HepG2 (cell line): ENCODE measurements at regions not wholly inside any gene's neighbourhood (a gene's known extent, or its start where the extent isn't known, plus 50 kb on each side); places are given as distances from the start of the nearest gene placed in this dataset.

Experiments
- ATAC-seq: fragments of 200-7000 bp; cut with Tn5 transposase; 3 replicates; pipeline ENCODE4 v1.9.1; 2020; ENCODE audit warnings: mild to moderate bottlenecking, moderate library complexity
- BruUV-seq: library from RNA; stranded (reverse); fragments of 400-500 nt; replicated peaks from 2 replicates; lab custom pipeline; 2021; lab: Mats Ljungman, UMichigan
- CTCF ChIA-PET: fragments of 300-600 bp; formaldehyde crosslinking; extraction: SDS; loops from one replicate; lab custom pipeline; 2021; ENCODE audit warnings: low total read pairs, inconsistent platforms, low intra/inter-chr PET ratio; lab: Yijun Ruan, JAX
- POLR2A ChIA-PET: fragments of 350-600 bp; sonication (Branson Sonifier 250); formaldehyde crosslinking; loops from one replicate; lab custom pipeline; 2020; ENCODE audit warnings: antibody characterized with exemption, inconsistent platforms; lab: Yijun Ruan, JAX
- DNase-seq: peaks from one replicate; pipeline ENCODE4 v3.0.0-alpha.2; 2015; ENCODE audit warnings: low spot score
- FAIRE-seq: peaks from 3 replicates; lab custom pipeline; 2011; peaks lifted over from hg19 to GRCh38; lab: Jason Lieb, UNC
- H2AFZ ChIP-seq: one replicate; pipeline ENCODE4 v1.6.1; 2011; ENCODE audit warnings: low read length, inconsistent platforms
- H3K27ac ChIP-seq: fragments of 300-600 bp; 3 replicates; pipeline ENCODE4 v1.8.0; 2011; ENCODE audit warnings: mixed run types, mild to moderate bottlenecking, mixed read lengths, low read length, inconsistent platforms; ENCODE audit not compliant: insufficient read depth; ENCODE audit errors: extremely low read length
- H3K27me3 ChIP-seq, 2 experiments: fragments of 200-600 bp in 1 of 2; 2 replicates in 1 of 2; 3 replicates in 1 of 2; pipeline versions ENCODE4 v1.6.0 to v1.8.0; 2011; ENCODE audit warnings: low read length in 2 of 2, mild to moderate bottlenecking in 2 of 2, moderate library complexity in 2 of 2, inconsistent platforms in 1 of 2; ENCODE audit not compliant: insufficient read depth in 2 of 2, control insufficient read depth in 1 of 2
- H3K36me3 ChIP-seq, 2 experiments: fragments of 200-600 bp in 1 of 2; replicated peaks in 1 of 2; 2 replicates in 1 of 2; 3 replicates in 1 of 2; pipeline versions ENCODE4 v1.5.1 to v1.8.0; 2011; ENCODE audit warnings: low read length in 2 of 2, inconsistent platforms in 1 of 2; ENCODE audit not compliant: insufficient read depth in 2 of 2, control insufficient read depth in 1 of 2
- H3K4me1 ChIP-seq: 2 replicates; pipeline ENCODE4 v1.5.1; 2012; ENCODE audit warnings: low read length, inconsistent platforms; ENCODE audit not compliant: insufficient read depth
- H3K4me2 ChIP-seq: 2 replicates; pipeline ENCODE4 v1.6.0; 2011; ENCODE audit warnings: low read depth, low read length, inconsistent platforms
- H3K4me3 ChIP-seq, 3 experiments: fragments of 200-600 bp in 1 of 3; sonication (generic), shearing (Covaris generic) in 1 of 3; replicated peaks in 1 of 3; 2 replicates each; pipeline ENCODE4 v1.5.1; 2011 to 2016; ENCODE audit warnings: low read length in 3 of 3, inconsistent platforms in 2 of 3, low read depth in 2 of 3, mild to moderate bottlenecking in 2 of 3, control low read depth in 1 of 3, mixed read lengths in 1 of 3; ENCODE audit not compliant: insufficient read depth in 1 of 3
- H3K79me2 ChIP-seq: one replicate; pipeline ENCODE4 v1.6.1; 2011; ENCODE audit warnings: low read length, inconsistent platforms; ENCODE audit not compliant: insufficient read depth
- H3K9ac ChIP-seq: 2 replicates; pipeline ENCODE4 v1.6.0; 2011; ENCODE audit warnings: mild to moderate bottlenecking, low read depth, low read length, inconsistent platforms; ENCODE audit not compliant: insufficient read depth
- H3K9me3 ChIP-seq: 2 replicates; pipeline ENCODE4 v1.5.1; 2012; ENCODE audit warnings: mild to moderate bottlenecking, low read length
- H4K20me1 ChIP-seq: 2 replicates; pipeline ENCODE4 v1.6.0; 2011; ENCODE audit warnings: inconsistent platforms, mild to moderate bottlenecking, low read length, moderate library complexity; ENCODE audit not compliant: insufficient read depth
- BRCA1 ChIP-seq: sonication (generic); formaldehyde crosslinking; IDR thresholded peaks from 2 replicates; pipeline ENCODE4 v1.4.0; 2020; ENCODE audit warnings: missing genetic modification reagents
- DDIT3 ChIP-seq: sonication (generic); formaldehyde crosslinking; IDR thresholded peaks from 2 replicates; pipeline ENCODE4 v1.4.0; 2020; ENCODE audit warnings: mild to moderate bottlenecking, missing genetic modification reagents
- FOXO1 ChIP-seq: sonication (generic); formaldehyde crosslinking; IDR thresholded peaks from 2 replicates; pipeline ENCODE4 v1.4.0; 2020; ENCODE audit warnings: missing genetic modification reagents
- HMGXB4 ChIP-seq, 2 experiments: sonication (generic) in 1 of 2; formaldehyde crosslinking in 1 of 2; IDR thresholded peaks; 2 replicates each; pipeline versions ENCODE4 v1.4.0 to v1.6.1; 2018 to 2020; ENCODE audit warnings: missing genetic modification reagents in 2 of 2, borderline replicate concordance in 1 of 2, low read depth in 1 of 2, mild to moderate bottlenecking in 1 of 2, missing biosample characterization in 1 of 2
- HOXA3 ChIP-seq: sonication (generic); formaldehyde crosslinking; IDR thresholded peaks from 2 replicates; pipeline ENCODE4 v1.5.0; 2020; ENCODE audit warnings: missing genetic modification reagents
- MED8 ChIP-seq: sonication (generic); formaldehyde crosslinking; IDR thresholded peaks from 2 replicates; pipeline ENCODE4 v1.8.1; 2023; ENCODE audit warnings: mild to moderate bottlenecking, missing genetic modification reagents; ENCODE audit not compliant: insufficient replicate concordance
- TMF1 ChIP-seq: sonication (generic); formaldehyde crosslinking; IDR thresholded peaks from 2 replicates; pipeline ENCODE4 v1.8.1; 2022; ENCODE audit warnings: low read depth, missing genetic modification reagents
- ZBTB33 ChIP-seq: sonication (generic); formaldehyde crosslinking; IDR thresholded peaks from 2 replicates; pipeline ENCODE4 v1.4.0; 2020; ENCODE audit warnings: missing genetic modification reagents
- ZBTB8A ChIP-seq: sonication (generic); formaldehyde crosslinking; IDR thresholded peaks from 2 replicates; pipeline ENCODE4 v1.4.0; 2020; ENCODE audit warnings: mild to moderate bottlenecking, low read depth, missing genetic modification reagents, borderline replicate concordance
- ZFP37 ChIP-seq: sonication (generic); formaldehyde crosslinking; IDR thresholded peaks from 2 replicates; pipeline ENCODE4 v1.4.0; 2020; ENCODE audit warnings: missing genetic modification reagents, borderline replicate concordance
- ZKSCAN8 ChIP-seq: IDR thresholded peaks from 2 replicates; pipeline ENCODE4 v1.6.1; 2016; ENCODE audit warnings: borderline replicate concordance, missing genetic modification reagents, missing compliant biosample characterization
- ZNF101 ChIP-seq: sonication (generic); formaldehyde crosslinking; IDR thresholded peaks from 2 replicates; pipeline ENCODE4 v1.4.0; 2020; ENCODE audit warnings: mild to moderate bottlenecking, low read depth, missing genetic modification reagents, borderline replicate concordance
- ZNF282 ChIP-seq: fragments of 450-650 bp; IDR thresholded peaks from 2 replicates; pipeline ENCODE4 v1.6.1; 2018; ENCODE audit not compliant: partially characterized antibody
- ZNF383 ChIP-seq: sonication (generic); formaldehyde crosslinking; IDR thresholded peaks from 2 replicates; pipeline ENCODE4 v1.4.0; 2020; ENCODE audit warnings: missing genetic modification reagents, mild to moderate bottlenecking, borderline replicate concordance
- ZNF432 ChIP-seq: sonication (generic); formaldehyde crosslinking; IDR thresholded peaks from 2 replicates; pipeline ENCODE4 v1.5.0; 2020; ENCODE audit warnings: missing genetic modification reagents, mild to moderate bottlenecking, borderline replicate concordance
- ZNF607 ChIP-seq: sonication (generic); formaldehyde crosslinking; IDR thresholded peaks from 2 replicates; pipeline ENCODE4 v1.5.1; 2020; ENCODE audit warnings: missing genetic modification reagents, mild to moderate bottlenecking, borderline replicate concordance
- ZNF879 ChIP-seq: sonication (generic); formaldehyde crosslinking; IDR thresholded peaks from 2 replicates; pipeline ENCODE4 v1.8.1; 2023; ENCODE audit warnings: missing genetic modification reagents
- WGBS: methylation state at CpG from one replicate; pipeline ENCODE4 v1.1.6; 2017; ENCODE audit warnings: low lambda C conversion rate; 5-methylcytosine and 5-hydroxymethylcytosine counted together
- in situ Hi-C: cut with HindIII; loops from 2 replicates; pipeline ENCODE4 v1.10.0; 2017; ENCODE audit warnings: low pct_unique_long_range_greater_than_20kb; ENCODE audit not compliant: extremely low pct_ligation_motif_present
- intact Hi-C: fragments of 100-400 bp; cut with micrococcal nuclease; formaldehyde crosslinking; loops from one replicate; pipeline ENCODE4 v1.10.0; 2022; ENCODE audit not compliant: unreplicated experiment
- TF ChIP-seq, protein P1 (sequence below): sonication (generic); formaldehyde crosslinking; IDR thresholded peaks from 2 replicates; pipeline ENCODE4 v1.5.0; 2020; ENCODE audit warnings: mild to moderate bottlenecking, missing genetic modification reagents

GRCh38 chr4:158033416-158034120 is 139.3 kb downstream of the GASK1B start:
- WGBS: 71% methylated on average over 5 of the region's 5 CpGs
- FAIRE-seq: peak; percentile 39
- peak overlapping the region; percentile 33 for H3K27ac ChIP-seq
- peaks cover 57% of the 10 kb centered on the region for H3K4me1 ChIP-seq
- H3K36me3 ChIP-seq: no peaks in the 10 kb centered on the region
- H4K20me1 ChIP-seq: no peaks in the 10 kb centered on the region
- ATAC-seq: peak; percentile 63
- no peaks in the 10 kb centered on the region for H3K27me3 ChIP-seq
- H3K4me3 ChIP-seq: no peak overlapping the region
- H3K79me2 ChIP-seq: no peaks in the 10 kb centered on the region
- peak; percentile 19 for DNase-seq
- in situ Hi-C loops (loop anchor here (25.0 kb wide), 1 partner anchor 1071 kb away; the partner anchor contains the start of gene PDGFC), intact Hi-C loops (no loop called here)
- no peak overlapping the region for H2AFZ ChIP-seq
- ChIA-PET CTCF (no interaction called here), POLR2A (interaction anchor here (1.5 kb wide), 1 partner anchor 13 kb away, joined by 4 read pairs; no protein-coding TSS in a partner anchor)
- peak overlapping the region; percentile 47 for H3K4me2 ChIP-seq
- H3K9me3 ChIP-seq: peaks cover 10% of the 10 kb centered on the region
- no peak overlapping the region for H3K9ac ChIP-seq
- no TSS peak for BruUV-seq
- TF ChIP-seq BRCA1 (CRISPR knock-in tag) (no peak), HMGXB4 (CRISPR knock-in tag; IDR thresholded peaks at IDR 0.05; ENCODE audit: borderline replicate concordance in 1 of 2, low read depth in 1 of 2) (no peak), ZBTB33 (no peak), ZBTB8A (CRISPR knock-in tag) (no peak), MED8 (CRISPR knock-in tag) (no peak), FOXO1 (CRISPR knock-in tag) (no peak), ZNF879 (CRISPR knock-in tag) (no peak), DDIT3 (CRISPR knock-in tag) (no peak), ZNF607 (no peak), ZNF383 (CRISPR knock-in tag) (no peak), TMF1 (CRISPR knock-in tag) (no peak), ZNF101 (no peak), ZNF282 (no peak), HOXA3 (CRISPR knock-in tag) (no peak), ZNF432 (CRISPR knock-in tag) (no peak), ZKSCAN8 (CRISPR knock-in tag) (0 out of 2 replicates have a peak, but pooled peaks have one; percentile 45), ZFP37 (no peak)
- TF ChIP-seq, protein P1, sequence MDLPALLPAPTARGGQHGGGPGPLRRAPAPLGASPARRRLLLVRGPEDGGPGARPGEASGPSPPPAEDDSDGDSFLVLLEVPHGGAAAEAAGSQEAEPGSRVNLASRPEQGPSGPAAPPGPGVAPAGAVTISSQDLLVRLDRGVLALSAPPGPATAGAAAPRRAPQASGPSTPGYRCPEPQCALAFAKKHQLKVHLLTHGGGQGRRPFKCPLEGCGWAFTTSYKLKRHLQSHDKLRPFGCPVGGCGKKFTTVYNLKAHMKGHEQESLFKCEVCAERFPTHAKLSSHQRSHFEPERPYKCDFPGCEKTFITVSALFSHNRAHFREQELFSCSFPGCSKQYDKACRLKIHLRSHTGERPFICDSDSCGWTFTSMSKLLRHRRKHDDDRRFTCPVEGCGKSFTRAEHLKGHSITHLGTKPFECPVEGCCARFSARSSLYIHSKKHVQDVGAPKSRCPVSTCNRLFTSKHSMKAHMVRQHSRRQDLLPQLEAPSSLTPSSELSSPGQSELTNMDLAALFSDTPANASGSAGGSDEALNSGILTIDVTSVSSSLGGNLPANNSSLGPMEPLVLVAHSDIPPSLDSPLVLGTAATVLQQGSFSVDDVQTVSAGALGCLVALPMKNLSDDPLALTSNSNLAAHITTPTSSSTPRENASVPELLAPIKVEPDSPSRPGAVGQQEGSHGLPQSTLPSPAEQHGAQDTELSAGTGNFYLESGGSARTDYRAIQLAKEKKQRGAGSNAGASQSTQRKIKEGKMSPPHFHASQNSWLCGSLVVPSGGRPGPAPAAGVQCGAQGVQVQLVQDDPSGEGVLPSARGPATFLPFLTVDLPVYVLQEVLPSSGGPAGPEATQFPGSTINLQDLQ (CRISPR knock-in tag): no peak
